Cardiac muscle cell (in vitro differentiated cells and primary cell): ENCODE measurements at regions not wholly inside any gene's neighbourhood (a gene's known extent, or its start where the extent isn't known, plus 50 kb on each side); places are given as distances from the start of the nearest gene placed in this dataset.

Experiments used
- DNase-seq, 2 donors: peaks; one replicate each; pipeline versions ENCODE4 v3.0.0 to v3.0.0-alpha.2; 2010 to 2017; ENCODE audit warnings: low read depth in 1 of 2, low spot score in 1 of 2
- H3K27ac ChIP-seq: fragments of 200-600 bp; sonication (generic); 2 replicates; pipeline ENCODE4 v1.5.1; 2016
- H3K27me3 ChIP-seq: fragments of 200-600 bp; sonication (generic); 2 replicates; pipeline ENCODE4 v1.6.0; 2016; ENCODE audit warnings: control low read depth
- H3K36me3 ChIP-seq: fragments of 200-600 bp; sonication (generic); 2 replicates; pipeline ENCODE4 v1.5.1; 2016; ENCODE audit warnings: control low read depth
- H3K4me1 ChIP-seq: fragments of 200-600 bp; sonication (generic); 2 replicates; pipeline ENCODE4 v1.8.1; 2017; ENCODE audit warnings: low read depth, mild to moderate bottlenecking, mixed run types
- H3K4me3 ChIP-seq: fragments of 200-600 bp; sonication (generic); 2 replicates; pipeline ENCODE4 v1.5.1; 2016; ENCODE audit warnings: mild to moderate bottlenecking
- H3K9me3 ChIP-seq: fragments of 200-600 bp; sonication (generic); 2 replicates; pipeline ENCODE4 v1.5.1; 2017; ENCODE audit warnings: low read depth, mild to moderate bottlenecking, control low read depth
- TF ChIP-seq, protein P1 (sequence below): IDR thresholded peaks from 2 replicates; pipeline ENCODE4 v1.5.1; 2012; ENCODE audit warnings: low read depth, mild to moderate bottlenecking, low read length

DNA sequence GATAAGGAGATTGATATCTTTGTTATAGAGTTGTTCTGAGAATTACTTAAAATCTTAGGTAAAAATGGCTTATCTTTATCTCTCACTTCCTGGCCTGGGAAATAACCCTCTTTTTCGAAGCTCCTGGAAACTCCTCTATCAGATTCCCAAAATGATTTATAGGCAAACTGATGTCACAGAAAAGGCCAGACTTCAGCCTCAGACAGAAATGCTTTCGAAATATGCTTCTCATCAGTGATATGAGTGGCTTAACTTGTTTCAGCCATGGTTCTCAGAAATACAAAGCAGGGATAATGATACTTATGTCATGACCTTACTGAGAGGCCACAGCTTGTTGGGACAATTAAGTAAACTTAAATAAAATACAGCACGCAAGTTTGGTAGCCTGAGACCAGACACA, 85.3 kb upstream of the HS3ST1 start:
- Histone ChIP-seq H3K9me3 (no peaks in the 10 kb centered on the region), H3K27me3 (no peaks in the 10 kb centered on the region), H3K27ac (peak overlapping the region; percentile 4), H3K4me3 (no peak overlapping the region), H3K36me3 (no peaks in the 10 kb centered on the region), H3K4me1 (peaks cover 15% of the 10 kb centered on the region)
- TF ChIP-seq, protein P1, sequence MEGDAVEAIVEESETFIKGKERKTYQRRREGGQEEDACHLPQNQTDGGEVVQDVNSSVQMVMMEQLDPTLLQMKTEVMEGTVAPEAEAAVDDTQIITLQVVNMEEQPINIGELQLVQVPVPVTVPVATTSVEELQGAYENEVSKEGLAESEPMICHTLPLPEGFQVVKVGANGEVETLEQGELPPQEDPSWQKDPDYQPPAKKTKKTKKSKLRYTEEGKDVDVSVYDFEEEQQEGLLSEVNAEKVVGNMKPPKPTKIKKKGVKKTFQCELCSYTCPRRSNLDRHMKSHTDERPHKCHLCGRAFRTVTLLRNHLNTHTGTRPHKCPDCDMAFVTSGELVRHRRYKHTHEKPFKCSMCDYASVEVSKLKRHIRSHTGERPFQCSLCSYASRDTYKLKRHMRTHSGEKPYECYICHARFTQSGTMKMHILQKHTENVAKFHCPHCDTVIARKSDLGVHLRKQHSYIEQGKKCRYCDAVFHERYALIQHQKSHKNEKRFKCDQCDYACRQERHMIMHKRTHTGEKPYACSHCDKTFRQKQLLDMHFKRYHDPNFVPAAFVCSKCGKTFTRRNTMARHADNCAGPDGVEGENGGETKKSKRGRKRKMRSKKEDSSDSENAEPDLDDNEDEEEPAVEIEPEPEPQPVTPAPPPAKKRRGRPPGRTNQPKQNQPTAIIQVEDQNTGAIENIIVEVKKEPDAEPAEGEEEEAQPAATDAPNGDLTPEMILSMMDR, result no peak
- DNase-seq, result no peak

DNA sequence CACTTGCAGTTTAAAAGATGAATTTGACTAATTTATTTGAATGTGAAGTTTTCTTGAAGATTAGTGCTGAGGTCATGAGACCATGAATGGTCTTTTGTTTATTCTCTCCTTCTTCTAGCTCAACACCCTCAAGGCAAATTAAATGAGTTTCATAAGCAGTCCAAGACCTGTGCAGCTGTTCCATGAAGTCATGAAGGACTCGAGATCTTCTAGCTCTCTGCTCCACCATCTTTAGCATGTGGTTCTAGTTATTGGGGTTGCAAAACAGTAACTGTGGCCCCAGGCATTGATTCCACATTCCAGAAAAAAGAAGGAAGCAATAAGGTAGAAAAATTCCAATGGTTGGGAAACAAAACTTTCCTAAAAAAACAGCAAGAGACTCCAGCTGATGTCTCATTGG, 84.2 kb upstream of the HS3ST1 start:
- DNase-seq, result no peak
- H3K9me3 ChIP-seq, result no peaks in the 10 kb centered on the region
- no peaks in the 10 kb centered on the region for H3K27me3 ChIP-seq
- no peak overlapping the region for H3K4me3 ChIP-seq
- H3K36me3 ChIP-seq, result no peaks in the 10 kb centered on the region
- TF ChIP-seq, protein P1, result no peak
- H3K4me1 ChIP-seq, result peaks cover 15% of the 10 kb centered on the region
- no peak overlapping the region for H3K27ac ChIP-seq

DNA sequence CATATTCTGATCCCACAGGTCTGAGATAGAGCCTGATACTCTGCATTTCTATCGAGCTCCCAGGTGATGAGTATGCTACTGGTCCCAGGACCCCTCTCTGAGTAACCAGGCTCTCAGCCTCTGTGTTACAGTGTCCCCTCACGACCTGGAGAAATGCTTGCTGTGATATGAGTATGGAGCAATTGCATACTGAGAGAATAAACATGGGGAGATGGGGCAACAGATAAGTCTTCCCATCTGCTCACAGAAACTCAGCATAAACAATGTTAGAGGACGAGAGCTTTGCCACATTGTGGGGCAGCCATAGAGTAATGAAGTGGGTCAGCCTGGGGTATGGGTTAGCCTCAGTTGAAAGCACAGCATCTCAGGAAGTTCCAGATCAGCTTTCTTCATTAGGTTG, 82.6 kb upstream of the HS3ST1 start:
- TF ChIP-seq, protein P1, result no peak
- DNase-seq, result no peak
- no peak overlapping the region for H3K27ac ChIP-seq
- H3K4me1 ChIP-seq, result peaks cover 15% of the 10 kb centered on the region
- no peak overlapping the region for H3K4me3 ChIP-seq
- no peaks in the 10 kb centered on the region for H3K9me3 ChIP-seq
- H3K36me3 ChIP-seq, result no peaks in the 10 kb centered on the region
- no peaks in the 10 kb centered on the region for H3K27me3 ChIP-seq

DNA sequence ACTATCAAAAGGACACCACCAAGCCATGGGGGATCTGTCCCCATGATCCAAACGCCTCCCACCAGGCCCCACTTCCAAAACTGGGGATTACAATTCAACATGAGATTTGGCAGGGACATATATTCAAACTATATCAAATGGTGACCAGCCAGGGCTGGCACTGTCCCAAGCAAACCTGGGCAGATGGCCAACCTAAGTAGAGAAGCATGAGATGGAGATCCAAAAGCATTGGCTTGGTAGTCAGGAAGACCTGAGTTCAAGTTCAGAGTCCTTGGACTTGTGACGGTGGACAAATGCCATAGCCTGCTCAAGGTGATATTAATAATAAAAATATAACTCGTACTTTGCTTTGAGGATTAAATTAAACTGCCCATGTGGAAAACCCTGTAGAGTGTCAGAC, 79.2 kb upstream of the HS3ST1 start:
- peaks cover 3% of the 10 kb centered on the region for H3K4me1 ChIP-seq
- H3K4me3 ChIP-seq, result no peak overlapping the region
- no peaks in the 10 kb centered on the region for H3K9me3 ChIP-seq
- DNase-seq, result no peak
- no peak overlapping the region for H3K27ac ChIP-seq
- no peaks in the 10 kb centered on the region for H3K36me3 ChIP-seq
- H3K27me3 ChIP-seq, result no peaks in the 10 kb centered on the region
- TF ChIP-seq, protein P1, result no peak

DNA sequence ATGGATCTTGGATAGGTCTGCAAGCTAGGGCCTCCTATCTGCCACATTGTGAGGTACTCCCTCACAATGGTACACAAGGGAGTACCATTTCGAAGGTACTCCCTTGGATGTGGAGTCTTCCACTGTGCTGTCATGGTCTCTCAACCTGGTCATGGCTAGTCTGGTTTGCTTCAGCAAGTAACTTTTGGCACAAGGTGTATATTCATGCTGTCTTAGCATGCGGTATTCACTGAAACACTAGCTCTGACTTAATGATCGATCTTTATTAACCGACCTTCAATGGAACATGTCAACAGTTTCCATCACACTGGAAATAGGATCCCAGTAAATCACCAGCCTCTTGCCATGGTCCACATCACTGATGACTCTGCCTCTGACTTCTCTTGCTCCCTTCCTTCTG, 77.5 kb upstream of the HS3ST1 start:
- no peaks in the 10 kb centered on the region for H3K36me3 ChIP-seq

More for the DNA sequence above, 77.5 kb upstream of the HS3ST1 start:
- Histone ChIP-seq H3K27me3 (no peaks in the 10 kb centered on the region), H3K4me1 (peaks cover 3% of the 10 kb centered on the region), H3K27ac (no peak overlapping the region), H3K9me3 (no peaks in the 10 kb centered on the region), H3K4me3 (no peak overlapping the region)
- TF ChIP-seq, protein P1, result no peak
- no peak for DNase-seq
